ENCODE measurements at regions not wholly inside any gene's neighbourhood (a gene's known extent, or its start where the extent isn't known, plus 50 kb on each side); places are given as distances from the start of the nearest gene placed in this dataset.

DNA sequence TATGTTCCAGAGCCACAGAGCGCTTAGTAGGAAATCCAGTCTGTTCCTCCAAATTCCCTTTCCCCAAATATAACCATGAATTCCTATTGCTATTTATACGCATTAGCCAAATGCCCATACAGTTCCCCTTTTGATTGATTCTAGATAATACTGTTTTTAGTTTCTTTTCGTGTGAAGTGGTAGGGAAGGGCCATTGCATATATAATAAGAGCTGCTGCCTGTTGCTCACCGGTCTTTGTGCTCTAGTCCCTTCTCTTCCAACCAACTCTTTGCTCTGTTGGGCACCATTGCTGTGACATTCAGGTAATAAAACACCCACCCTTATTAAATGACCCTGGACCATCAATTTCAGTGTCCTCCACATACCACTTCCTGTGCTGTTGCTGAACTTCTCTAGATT lies 379.9 kb upstream of the KCNMB2 start:
- TF ChIP-seq EZH2 (IDR thresholded peaks at IDR 0.05; ENCODE audit: borderline replicate concordance, low read depth, low read length, poor library complexity, severe bottlenecking), result no peak
- TF ChIP-seq, protein P1, sequence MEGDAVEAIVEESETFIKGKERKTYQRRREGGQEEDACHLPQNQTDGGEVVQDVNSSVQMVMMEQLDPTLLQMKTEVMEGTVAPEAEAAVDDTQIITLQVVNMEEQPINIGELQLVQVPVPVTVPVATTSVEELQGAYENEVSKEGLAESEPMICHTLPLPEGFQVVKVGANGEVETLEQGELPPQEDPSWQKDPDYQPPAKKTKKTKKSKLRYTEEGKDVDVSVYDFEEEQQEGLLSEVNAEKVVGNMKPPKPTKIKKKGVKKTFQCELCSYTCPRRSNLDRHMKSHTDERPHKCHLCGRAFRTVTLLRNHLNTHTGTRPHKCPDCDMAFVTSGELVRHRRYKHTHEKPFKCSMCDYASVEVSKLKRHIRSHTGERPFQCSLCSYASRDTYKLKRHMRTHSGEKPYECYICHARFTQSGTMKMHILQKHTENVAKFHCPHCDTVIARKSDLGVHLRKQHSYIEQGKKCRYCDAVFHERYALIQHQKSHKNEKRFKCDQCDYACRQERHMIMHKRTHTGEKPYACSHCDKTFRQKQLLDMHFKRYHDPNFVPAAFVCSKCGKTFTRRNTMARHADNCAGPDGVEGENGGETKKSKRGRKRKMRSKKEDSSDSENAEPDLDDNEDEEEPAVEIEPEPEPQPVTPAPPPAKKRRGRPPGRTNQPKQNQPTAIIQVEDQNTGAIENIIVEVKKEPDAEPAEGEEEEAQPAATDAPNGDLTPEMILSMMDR (conservative IDR thresholded peaks at IDR 0.05; ENCODE audit: low read depth, low read length), result no peak

Data from A673 (cell line).